ENCODE measurements at regions not wholly inside any gene's neighbourhood (a gene's known extent, or its start where the extent isn't known, plus 50 kb on each side); places are given as distances from the start of the nearest gene placed in this dataset.

GRCh38 chr1:9419369-9420041 is 119.8 kb upstream of the SLC25A33 start:
- Histone ChIP-seq H3K9ac (ENCODE audit: low read length in 3 of 3) (no peak overlapping the region), H3K4me1 (ENCODE audit: control insufficient read depth in 2 of 3, insufficient read depth in 2 of 3, low read depth in 1 of 3, low read length in 3 of 3) (no peaks in the 10 kb centered on the region), H3K9me3 (ENCODE audit: control insufficient read depth in 2 of 3, insufficient read depth in 1 of 3, low read length in 3 of 3) (no peaks in the 10 kb centered on the region), H3K27me3 (ENCODE audit: control insufficient read depth, insufficient read depth, low read length) (no peaks in the 10 kb centered on the region), H3K36me3 (ENCODE audit: control insufficient read depth in 2 of 3, insufficient read depth in 3 of 3, low read length in 3 of 3) (no peaks in the 10 kb centered on the region), H3K27ac (ENCODE audit: low read depth in 2 of 2, low read length in 2 of 2) (no peak overlapping the region), H3K4me3 (ENCODE audit: low read length in 3 of 3) (no peak overlapping the region)
- no peak for FAIRE-seq
- DNase-seq: no peak
- intact Hi-C loops (cut with DNase I): no loop called here
- no peak for TF ChIP-seq CTCF (IDR thresholded peaks at IDR 0.05; ENCODE audit: borderline replicate concordance, extremely low read depth, insufficient read depth)

GRCh38 chr1:9420835-9421532 is 118.3 kb upstream of the SLC25A33 start:
- no peak overlapping the region for H3K4me3 ChIP-seq (ENCODE audit: low read length in 3 of 3)
- DNase-seq (no peak), FAIRE-seq (no peak)
- intact Hi-C loops (cut with DNase I): no loop called here
- no peaks in the 10 kb centered on the region for H3K9me3 ChIP-seq (ENCODE audit: control insufficient read depth in 2 of 3, insufficient read depth in 1 of 3, low read length in 3 of 3)
- no peak overlapping the region for H3K9ac ChIP-seq (ENCODE audit: low read length in 3 of 3)
- no peaks in the 10 kb centered on the region for H3K4me1 ChIP-seq (ENCODE audit: control insufficient read depth in 2 of 3, insufficient read depth in 2 of 3, low read depth in 1 of 3, low read length in 3 of 3)
- H3K27ac ChIP-seq (ENCODE audit: low read depth in 2 of 2, low read length in 2 of 2): no peak overlapping the region
- TF ChIP-seq CTCF (IDR thresholded peaks at IDR 0.05; ENCODE audit: borderline replicate concordance, extremely low read depth, insufficient read depth): no peak
- H3K27me3 ChIP-seq (ENCODE audit: control insufficient read depth, insufficient read depth, low read length): no peaks in the 10 kb centered on the region
- H3K36me3 ChIP-seq (ENCODE audit: control insufficient read depth in 2 of 3, insufficient read depth in 3 of 3, low read length in 3 of 3): no peaks in the 10 kb centered on the region

GRCh38 chr1:9421533-9421873 is 117.8 kb upstream of the SLC25A33 start:
- TF ChIP-seq CTCF (IDR thresholded peaks at IDR 0.05; ENCODE audit: borderline replicate concordance, extremely low read depth, insufficient read depth): no peak
- no peaks in the 10 kb centered on the region for H3K27me3 ChIP-seq (ENCODE audit: control insufficient read depth, insufficient read depth, low read length)
- H3K4me3 ChIP-seq (ENCODE audit: low read length in 3 of 3): no peak overlapping the region
- no peak overlapping the region for H3K27ac ChIP-seq (ENCODE audit: low read depth in 2 of 2, low read length in 2 of 2)
- intact Hi-C loops (cut with DNase I): no loop called here
- DNase-seq: no peak
- no peak for FAIRE-seq
- no peak overlapping the region for H3K9ac ChIP-seq (ENCODE audit: low read length in 3 of 3)
- no peaks in the 10 kb centered on the region for H3K4me1 ChIP-seq (ENCODE audit: control insufficient read depth in 2 of 3, insufficient read depth in 2 of 3, low read depth in 1 of 3, low read length in 3 of 3)
- H3K9me3 ChIP-seq (ENCODE audit: control insufficient read depth in 2 of 3, insufficient read depth in 1 of 3, low read length in 3 of 3): no peaks in the 10 kb centered on the region
- no peaks in the 10 kb centered on the region for H3K36me3 ChIP-seq (ENCODE audit: control insufficient read depth in 2 of 3, insufficient read depth in 3 of 3, low read length in 3 of 3)

All from kidney (tissue), 13 donors.